ENCODE measurements at regions not wholly inside any gene's neighbourhood (a gene's known extent, or its start where the extent isn't known, plus 50 kb on each side); places are given as distances from the start of the nearest gene placed in this dataset.

DNA sequence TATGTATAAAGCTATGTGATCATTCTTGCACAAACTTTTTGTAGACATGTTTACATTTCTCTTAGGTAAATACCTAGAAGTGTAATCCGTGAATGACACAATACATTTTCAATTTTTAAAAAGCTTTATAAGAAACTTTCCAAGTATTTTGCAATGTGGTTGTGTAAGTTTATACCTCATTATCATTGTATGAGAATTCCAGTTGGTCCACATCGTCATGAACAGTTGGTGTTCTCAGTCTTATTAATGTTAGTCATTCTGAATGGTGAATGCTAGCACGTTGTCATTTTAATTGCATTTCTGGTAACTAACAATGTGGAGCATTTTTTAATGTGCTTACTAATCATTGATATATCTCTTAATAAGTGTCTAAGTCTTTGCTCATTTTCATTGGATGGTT, 116.5 kb upstream of the F13A1 start:
- no peak overlapping the region for H3K27ac ChIP-seq (ENCODE audit: insufficient read depth, low read depth, low read length)
- H3K4me2 ChIP-seq (ENCODE audit: insufficient read depth, low read length): no peak overlapping the region
- no TSS peak for BruUV-seq (replicated peaks)
- DNase-seq (ENCODE audit: low read depth, low spot score) (no peak), FAIRE-seq (no peak)
- TF ChIP-seq POLR2AphosphoS5 (IDR thresholded peaks at IDR 0.05; ENCODE audit: insufficient read depth, low read depth, low read length): no peak
- TF ChIP-seq, protein P1, sequence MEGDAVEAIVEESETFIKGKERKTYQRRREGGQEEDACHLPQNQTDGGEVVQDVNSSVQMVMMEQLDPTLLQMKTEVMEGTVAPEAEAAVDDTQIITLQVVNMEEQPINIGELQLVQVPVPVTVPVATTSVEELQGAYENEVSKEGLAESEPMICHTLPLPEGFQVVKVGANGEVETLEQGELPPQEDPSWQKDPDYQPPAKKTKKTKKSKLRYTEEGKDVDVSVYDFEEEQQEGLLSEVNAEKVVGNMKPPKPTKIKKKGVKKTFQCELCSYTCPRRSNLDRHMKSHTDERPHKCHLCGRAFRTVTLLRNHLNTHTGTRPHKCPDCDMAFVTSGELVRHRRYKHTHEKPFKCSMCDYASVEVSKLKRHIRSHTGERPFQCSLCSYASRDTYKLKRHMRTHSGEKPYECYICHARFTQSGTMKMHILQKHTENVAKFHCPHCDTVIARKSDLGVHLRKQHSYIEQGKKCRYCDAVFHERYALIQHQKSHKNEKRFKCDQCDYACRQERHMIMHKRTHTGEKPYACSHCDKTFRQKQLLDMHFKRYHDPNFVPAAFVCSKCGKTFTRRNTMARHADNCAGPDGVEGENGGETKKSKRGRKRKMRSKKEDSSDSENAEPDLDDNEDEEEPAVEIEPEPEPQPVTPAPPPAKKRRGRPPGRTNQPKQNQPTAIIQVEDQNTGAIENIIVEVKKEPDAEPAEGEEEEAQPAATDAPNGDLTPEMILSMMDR (IDR thresholded peaks at IDR 0.05; ENCODE audit: extremely low read depth in 1 of 2, insufficient read depth in 1 of 2, low read depth in 1 of 2, low read length in 2 of 2): no peak
- no peak for TF ChIP-seq POLR2A (IDR thresholded peaks at IDR 0.05; ENCODE audit: low read depth, low read length)
- TF ChIP-seq JUN (IDR thresholded peaks at IDR 0.05; ENCODE audit: borderline replicate concordance, insufficient read depth, insufficient read length, low read depth): no peak
- TF ChIP-seq, protein P2, sequence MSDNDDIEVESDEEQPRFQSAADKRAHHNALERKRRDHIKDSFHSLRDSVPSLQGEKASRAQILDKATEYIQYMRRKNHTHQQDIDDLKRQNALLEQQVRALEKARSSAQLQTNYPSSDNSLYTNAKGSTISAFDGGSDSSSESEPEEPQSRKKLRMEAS (IDR thresholded peaks at IDR 0.05; ENCODE audit: insufficient read depth, insufficient read length): no peak
- TF ChIP-seq FOS (IDR thresholded peaks at IDR 0.05; ENCODE audit: borderline replicate concordance, insufficient read depth, low read length): no peak
- TF ChIP-seq EZH2 (IDR thresholded peaks at IDR 0.05; ENCODE audit: borderline replicate concordance, low read depth, low read length, severe bottlenecking): no peak
- TF ChIP-seq GATA2 (IDR thresholded peaks at IDR 0.05; ENCODE audit: insufficient read depth, insufficient read length, low read depth, low read length): no peak
- no peak for TF ChIP-seq MYC (IDR thresholded peaks at IDR 0.05; ENCODE audit: low read depth, low read length)
- no peak overlapping the region for H3K4me3 ChIP-seq (replicated peaks in 1 of 3; ENCODE audit: insufficient read depth in 1 of 3, low read depth in 1 of 3, low read length in 3 of 3)
- no peak overlapping the region for H2AFZ ChIP-seq (ENCODE audit: low read depth, low read length)
- H3K9me3 ChIP-seq (replicated peaks; ENCODE audit: control insufficient read depth, insufficient read depth, low read length): no peaks in the 10 kb centered on the region
- no peaks in the 10 kb centered on the region for H4K20me1 ChIP-seq (replicated peaks; ENCODE audit: control insufficient read depth, extremely low read depth, insufficient read depth, low read length)
- no peaks in the 10 kb centered on the region for H3K27me3 ChIP-seq (ENCODE audit: control insufficient read depth in 2 of 2, insufficient read depth in 2 of 2, low read length in 2 of 2)
- no peak overlapping the region for H3K9ac ChIP-seq (replicated peaks; ENCODE audit: extremely low read depth, insufficient read depth, low read length)
- ChIA-PET CTCF (no interaction called here), POLR2A (no interaction called here)
- H3K4me1 ChIP-seq (ENCODE audit: control insufficient read depth, extremely low read depth, insufficient read depth, low read length): no peaks in the 10 kb centered on the region
- no peaks in the 10 kb centered on the region for H3K79me2 ChIP-seq (ENCODE audit: control insufficient read depth, insufficient read depth, low read length)
- H3K36me3 ChIP-seq (ENCODE audit: control insufficient read depth in 2 of 2, extremely low read depth in 1 of 2, insufficient read depth in 2 of 2, low read length in 2 of 2): no peaks in the 10 kb centered on the region
- dilution Hi-C loops (cut with MboI; ENCODE audit: extremely low pct_ligation_motif_present, low sequenced_read_pairs) (no loop called here), intact Hi-C loops (cut with micrococcal nuclease) (no loop called here)
- H3K9me1 ChIP-seq (replicated peaks; ENCODE audit: control insufficient read depth, extremely low read depth, insufficient read depth, low read length): no peaks in the 10 kb centered on the region

Measured in endothelial cell of umbilical vein (primary cell).